HEK293 (cell line): ENCODE measurements at regions not wholly inside any gene's neighbourhood (a gene's known extent, or its start where the extent isn't known, plus 50 kb on each side); places are given as distances from the start of the nearest gene placed in this dataset.

Source experiments
- CTCF ChIA-PET: fragments of 350-600 bp; formaldehyde crosslinking; extraction: SDS; loops from one replicate; lab custom pipeline; 2021; ENCODE audit warnings: antibody characterized with exemption; lab: Yijun Ruan, JAX
- POLR2A ChIA-PET: fragments of 300-600 bp; formaldehyde crosslinking; extraction: SDS; loops from one replicate; lab custom pipeline; 2020; ENCODE audit warnings: antibody characterized with exemption, inconsistent platforms; lab: Yijun Ruan, JAX
- H3K27ac ChIP-seq: fragments of 200-500 bp; sonication (Bioruptor generic); 2 replicates; pipeline ENCODE4 v1.5.1; 2014; ENCODE audit warnings: low read depth, low read length, control low read depth, inconsistent platforms; ENCODE audit errors: extremely low read depth
- H3K36me3 ChIP-seq, 2 experiments: fragments of 200-500 bp in 1 of 2; sonication (Bioruptor generic) in 1 of 2; 1 replicate in 1 of 2; 2 replicates in 1 of 2; pipeline ENCODE4 v1.5.1; 2014 to 2017; ENCODE audit warnings: inconsistent platforms in 2 of 2, low read length in 2 of 2; ENCODE audit not compliant: control insufficient read depth in 2 of 2, insufficient read depth in 1 of 2
- H3K4me1 ChIP-seq: fragments of 200-500 bp; sonication (Bioruptor generic); 2 replicates; pipeline ENCODE4 v1.5.1; 2014; ENCODE audit warnings: mild to moderate bottlenecking, low read length, inconsistent platforms; ENCODE audit not compliant: control insufficient read depth, insufficient read depth
- H3K4me3 ChIP-seq: 2 replicates; pipeline ENCODE4 v1.5.1; 2011; ENCODE audit warnings: low read depth, mild to moderate bottlenecking, control low read depth, low read length, moderate library complexity
- H3K9me3 ChIP-seq: fragments of 200-500 bp; sonication (Bioruptor generic); 2 replicates; pipeline ENCODE4 v1.5.1; 2014; ENCODE audit warnings: low read depth, low read length, inconsistent platforms; ENCODE audit not compliant: control insufficient read depth, insufficient read depth
- REST ChIP-seq: fragments of 450-650 bp; formaldehyde crosslinking; IDR thresholded peaks from 2 replicates; pipeline ENCODE4 v1.5.1; 2016; ENCODE audit warnings: missing biosample characterization, missing genetic modification characterization
- SETDB1 ChIP-seq: IDR thresholded peaks from one replicate; pipeline ENCODE4 v1.6.1; 2017; ENCODE audit warnings: mild to moderate bottlenecking, low read length, moderate library complexity, mixed read lengths; ENCODE audit not compliant: insufficient read length
- ZBTB1 ChIP-seq: fragments of 450-650 bp; formaldehyde crosslinking; IDR thresholded peaks from 2 replicates; pipeline ENCODE4 v1.5.1; 2016; ENCODE audit warnings: missing biosample characterization, missing genetic modification characterization
- ZBTB26 ChIP-seq: fragments of 450-650 bp; formaldehyde crosslinking; optimal IDR thresholded peaks from 2 replicates; pipeline ENCODE3; 2016; ENCODE audit warnings: missing biosample characterization, mild to moderate bottlenecking, missing genetic modification characterization
- ZBTB6 ChIP-seq: fragments of 450-650 bp; formaldehyde crosslinking; IDR thresholded peaks from 2 replicates; pipeline ENCODE4 v1.5.1; 2017; ENCODE audit warnings: missing biosample characterization, missing genetic modification characterization
- ZFP3 ChIP-seq: fragments of 450-650 bp; formaldehyde crosslinking; IDR thresholded peaks from 2 replicates; pipeline ENCODE4 v1.5.1; 2016; ENCODE audit warnings: low read depth, missing biosample characterization, missing genetic modification characterization
- ZNF140 ChIP-seq: fragments of 450-650 bp; formaldehyde crosslinking; IDR thresholded peaks from 2 replicates; pipeline ENCODE4 v1.5.1; 2016; ENCODE audit warnings: missing biosample characterization, missing genetic modification characterization
- ZNF292 ChIP-seq: fragments of 450-650 bp; formaldehyde crosslinking; IDR thresholded peaks from 2 replicates; pipeline ENCODE4 v1.5.1; 2016; ENCODE audit warnings: low read depth, missing biosample characterization, missing genetic modification characterization, borderline replicate concordance
- ZNF311 ChIP-seq: fragments of 450-650 bp; formaldehyde crosslinking; IDR thresholded peaks from 2 replicates; pipeline ENCODE4 v1.5.1; 2017; ENCODE audit warnings: missing biosample characterization, missing genetic modification characterization, borderline replicate concordance
- ZNF394 ChIP-seq: fragments of 450-650 bp; formaldehyde crosslinking; IDR thresholded peaks from 2 replicates; pipeline ENCODE4 v1.5.1; 2016; ENCODE audit warnings: missing biosample characterization, missing genetic modification characterization, mild to moderate bottlenecking, moderate library complexity, borderline replicate concordance
- ZNF433 ChIP-seq: fragments of 450-650 bp; formaldehyde crosslinking; IDR thresholded peaks from 2 replicates; pipeline ENCODE4 v1.5.1; 2016; ENCODE audit warnings: missing biosample characterization, missing genetic modification characterization, low read depth
- ZNF518A ChIP-seq: fragments of 450-650 bp; formaldehyde crosslinking; conservative IDR thresholded peaks from 2 replicates; pipeline ENCODE4 v1.5.1; 2016; ENCODE audit warnings: low read depth, missing biosample characterization, missing genetic modification characterization
- ZNF600 ChIP-seq: fragments of 450-650 bp; formaldehyde crosslinking; IDR thresholded peaks from 2 replicates; pipeline ENCODE4 v1.5.1; 2016; ENCODE audit warnings: missing biosample characterization, missing genetic modification characterization
- ZNF677 ChIP-seq: fragments of 450-650 bp; IDR thresholded peaks from 2 replicates; pipeline ENCODE4 v1.5.0; 2018; ENCODE audit warnings: missing biosample characterization, mild to moderate bottlenecking, missing genetic modification characterization, moderate library complexity
- ZNF707 ChIP-seq: fragments of 450-650 bp; formaldehyde crosslinking; IDR thresholded peaks from 2 replicates; pipeline ENCODE4 v1.5.1; 2016; ENCODE audit warnings: missing biosample characterization, missing genetic modification characterization
- ZNF785 ChIP-seq: fragments of 450-650 bp; formaldehyde crosslinking; IDR thresholded peaks from 2 replicates; pipeline ENCODE4 v1.5.1; 2016; ENCODE audit warnings: missing biosample characterization, missing genetic modification characterization
- ZSCAN16 ChIP-seq: fragments of 450-650 bp; formaldehyde crosslinking; IDR thresholded peaks from 2 replicates; pipeline ENCODE4 v1.5.1; 2016; ENCODE audit warnings: missing biosample characterization, missing genetic modification characterization

- CTCF ChIA-PET = no interaction called here
- TF ChIP-seq ZNF140 (tag by site-specific recombination) (no peak), ZNF677 (peak; percentile 89), ZNF785 (tag by site-specific recombination) (no peak)
Measured at GRCh38 chr5:175148636-175149172, 295.3 kb downstream of the DRD1 start.

GRCh38 chr5:175146733-175147132 is 297.2 kb downstream of the DRD1 start:
- no peak overlapping the region for H3K27ac ChIP-seq
- H3K9me3 ChIP-seq = no peaks in the 10 kb centered on the region
- POLR2A ChIA-PET = no interaction called here
- CTCF ChIA-PET = no interaction called here
- no peaks in the 10 kb centered on the region for H3K36me3 ChIP-seq
- H3K4me1 ChIP-seq = no peaks in the 10 kb centered on the region
- TF ChIP-seq ZNF394 (tag by site-specific recombination) (no peak), ZNF600 (tag by site-specific recombination) (no peak), ZBTB6 (tag by site-specific recombination) (no peak), ZNF433 (no peak), REST (tag by site-specific recombination) (no peak), ZFP3 (no peak), SETDB1 (peak; percentile 68), ZSCAN16 (tag by site-specific recombination) (no peak)
- no peak overlapping the region for H3K4me3 ChIP-seq

More at GRCh38 chr5:175148636-175149172, 295.3 kb downstream of the DRD1 start:
- Histone ChIP-seq H3K27ac (no peak overlapping the region), H3K4me3 (no peak overlapping the region), H3K9me3 (no peaks in the 10 kb centered on the region; the same call in 1 of the 2 replicates), H3K36me3 (no peaks in the 10 kb centered on the region), H3K4me1 (no peaks in the 10 kb centered on the region)
- POLR2A ChIA-PET = no interaction called here

- TF ChIP-seq ZBTB1 (tag by site-specific recombination) = no peak
- 0 out of 2 replicates have a peak, but pooled peaks have one; percentile 16 for TF ChIP-seq ZNF518A (tag by site-specific recombination)
- TF ChIP-seq ZNF311 = no peak
- TF ChIP-seq ZNF292 = no peak
- no peak for TF ChIP-seq ZBTB26
- TF ChIP-seq ZNF707 (tag by site-specific recombination) = no peak
- peak; percentile 71 for TF ChIP-seq SETDB1
- POLR2A ChIA-PET = no interaction called here
- no peak overlapping the region for H3K27ac ChIP-seq
- H3K4me3 ChIP-seq = no peak overlapping the region
- CTCF ChIA-PET = interaction anchor here (0.6 kb wide), 1 partner anchor 1056 kb away, joined by 3 read pairs; no protein-coding TSS in a partner anchor
- H3K36me3 ChIP-seq = no peaks in the 10 kb centered on the region
- H3K9me3 ChIP-seq = no peaks in the 10 kb centered on the region
- H3K4me1 ChIP-seq = no peaks in the 10 kb centered on the region
Measured at GRCh38 chr5:175141421-175141820, 302.6 kb downstream of the DRD1 start.
